Gastrocnemius medialis (tissue), 4 donors: ENCODE measurements at regions not wholly inside any gene's neighbourhood (a gene's known extent, or its start where the extent isn't known, plus 50 kb on each side); places are given as distances from the start of the nearest gene placed in this dataset.

ENCODE experiments used
- CTCF ChIP-seq, 5 experiments: fragments of 450-650 bp in 3 of 5; fragments of 200-600 bp in 2 of 5; sonication (generic) in 2 of 5; IDR thresholded peaks in 4 of 5; conservative IDR thresholded peaks in 1 of 5; 1 replicate in 4 of 5; 2 replicates in 1 of 5; pipeline ENCODE4 v1.5.1; 2016 to 2019; ENCODE audit warnings: antibody characterized with exemption in 5 of 5, mild to moderate bottlenecking in 3 of 5, moderate library complexity in 3 of 5
- POLR2A ChIP-seq, 2 donors: fragments of 450-650 bp; IDR thresholded peaks; one replicate each; pipeline ENCODE4 v1.6.1; 2017; ENCODE audit warnings: antibody characterized with exemption in 2 of 2, mild to moderate bottlenecking in 2 of 2, moderate library complexity in 2 of 2

- TF ChIP-seq CTCF (IDR thresholded peaks at IDR 0.05 in 4 of 5, conservative IDR thresholded peaks at IDR 0.05 in 1 of 5), result no peak
- TF ChIP-seq POLR2A (IDR thresholded peaks at IDR 0.05), result no peak
These were observed 101.7 kb downstream of the ADRB2 start for GRCh38 chr5:148928141-148928540.
